IMR-90 (cell line): ENCODE measurements at regions not wholly inside any gene's neighbourhood (a gene's known extent, or its start where the extent isn't known, plus 50 kb on each side); places are given as distances from the start of the nearest gene placed in this dataset.

Experiments
- ATAC-seq: fragments of 200-7000 bp; cut with Tn5 transposase; 2 replicates; pipeline ENCODE4 v1.9.1; 2020; ENCODE audit warnings: low read depth, mild to moderate bottlenecking, moderate library complexity
- BruUV-seq: library from RNA; stranded (reverse); fragments of 400-500 nt; replicated peaks from 2 replicates; lab custom pipeline; 2021; lab: Mats Ljungman, UMichigan
- CTCF ChIA-PET: fragments of 300-600 bp; formaldehyde crosslinking; extraction: SDS; loops from one replicate; lab custom pipeline; 2021; ENCODE audit warnings: antibody characterized with exemption; lab: Yijun Ruan, JAX
- POLR2A ChIA-PET: fragments of 300-600 bp; sonication (Branson Sonifier 250); formaldehyde crosslinking; loops from one replicate; lab custom pipeline; 2022; ENCODE audit warnings: antibody characterized with exemption; ENCODE audit not compliant: unreplicated experiment; lab: Charles Lee
- DNase-seq: peaks from one replicate; pipeline ENCODE4 v3.0.0; 2013
- H2AFZ ChIP-seq: replicated peaks from 2 replicates; pipeline ENCODE3; 2013; ENCODE audit warnings: low read length, mild to moderate bottlenecking; ENCODE audit not compliant: poor library complexity
- H2AK5ac ChIP-seq: 2 replicates; pipeline ENCODE4 v1.6.1; 2013; ENCODE audit warnings: low read depth, low read length, inconsistent platforms
- H2AK9ac ChIP-seq: replicated peaks from 2 replicates; pipeline ENCODE3; 2013; ENCODE audit warnings: mild to moderate bottlenecking, low read depth, low read length, moderate library complexity; ENCODE audit not compliant: poor library complexity
- H2BK120ac ChIP-seq: 2 replicates; pipeline ENCODE4 v1.6.1; 2013; ENCODE audit warnings: low read depth, low read length, inconsistent platforms
- H2BK15ac ChIP-seq: 3 replicates; pipeline ENCODE4 v1.6.1; 2013; ENCODE audit warnings: low read depth, low read length, inconsistent platforms
- H2BK20ac ChIP-seq: 2 replicates; pipeline ENCODE4 v1.6.1; 2013; ENCODE audit warnings: low read depth, mild to moderate bottlenecking, inconsistent platforms, low read length, moderate library complexity
- H2BK5ac ChIP-seq: 2 replicates; pipeline ENCODE4 v1.6.1; 2013; ENCODE audit warnings: mild to moderate bottlenecking, low read depth, low read length, inconsistent platforms; ENCODE audit not compliant: poor library complexity, severe bottlenecking
- H3K14ac ChIP-seq: replicated peaks from 2 replicates; pipeline ENCODE4 v1.6.1; 2013; ENCODE audit warnings: low read depth, low read length, inconsistent platforms
- H3K18ac ChIP-seq: 2 replicates; pipeline ENCODE4 v1.6.1; 2013; ENCODE audit warnings: low read depth, low read length, control low read depth
- H3K23ac ChIP-seq: 2 replicates; pipeline ENCODE4 v1.6.1; 2013; ENCODE audit warnings: low read depth, low read length, inconsistent platforms
- H3K27ac ChIP-seq: 2 replicates; pipeline ENCODE4 v1.5.1; 2013; ENCODE audit warnings: mild to moderate bottlenecking, control low read depth, low read length; ENCODE audit not compliant: insufficient read depth
- H3K27me3 ChIP-seq: 2 replicates; pipeline ENCODE4 v1.6.1; 2013; ENCODE audit warnings: low read length; ENCODE audit not compliant: control insufficient read depth, insufficient read depth
- H3K36me3 ChIP-seq: 2 replicates; pipeline ENCODE4 v1.6.1; 2013; ENCODE audit warnings: low read length, mixed read lengths; ENCODE audit not compliant: control insufficient read depth, insufficient read depth
- H3K4ac ChIP-seq: 2 replicates; pipeline ENCODE4 v1.6.1; 2013; ENCODE audit warnings: low read depth, low read length, inconsistent platforms
- H3K4me1 ChIP-seq: 2 replicates; pipeline ENCODE4 v1.6.1; 2013; ENCODE audit warnings: low read length, mixed read lengths; ENCODE audit not compliant: control insufficient read depth, insufficient read depth
- H3K4me2 ChIP-seq: 2 replicates; pipeline ENCODE4 v1.6.1; 2013; ENCODE audit warnings: low read depth, mild to moderate bottlenecking, control low read depth, low read length, moderate library complexity
- H3K4me3 ChIP-seq: 2 replicates; pipeline ENCODE4 v1.5.1; 2013; ENCODE audit warnings: low read depth, mild to moderate bottlenecking, control low read depth, low read length, moderate library complexity; ENCODE audit not compliant: insufficient read depth
- H3K56ac ChIP-seq: 2 replicates; pipeline ENCODE4 v1.6.1; 2013; ENCODE audit warnings: low read length, inconsistent platforms; ENCODE audit not compliant: insufficient read depth; ENCODE audit errors: extremely low read depth
- H3K79me1 ChIP-seq, 2 experiments: 2 replicates each; pipeline ENCODE4 v1.6.1; 2013; ENCODE audit warnings: low read length in 2 of 2, inconsistent platforms in 1 of 2, low read depth in 1 of 2
- H3K9ac ChIP-seq: 2 replicates; pipeline ENCODE4 v1.6.1; 2013; ENCODE audit warnings: low read depth, low read length, control low read depth
- H3K9me1 ChIP-seq: 2 replicates; pipeline ENCODE4 v1.6.1; 2013; ENCODE audit warnings: low read length, inconsistent platforms; ENCODE audit not compliant: insufficient read depth
- H3K9me3 ChIP-seq: 2 replicates; pipeline ENCODE4 v1.6.1; 2013; ENCODE audit warnings: low read length; ENCODE audit not compliant: control insufficient read depth, insufficient read depth
- H4K20me1 ChIP-seq: 2 replicates; pipeline ENCODE4 v1.6.1; 2013; ENCODE audit warnings: low read length, inconsistent platforms; ENCODE audit not compliant: insufficient read depth
- H4K5ac ChIP-seq: 2 replicates; pipeline ENCODE4 v1.6.1; 2013; ENCODE audit warnings: mild to moderate bottlenecking, low read depth, low read length, control low read depth
- H4K8ac ChIP-seq, 2 experiments: 2 replicates each; pipeline ENCODE4 v1.6.1; 2013; ENCODE audit warnings: low read depth in 2 of 2, low read length in 2 of 2, control low read depth in 1 of 2, inconsistent platforms in 1 of 2
- H4K91ac ChIP-seq: 2 replicates; pipeline ENCODE4 v1.6.1; 2013; ENCODE audit warnings: low read depth, low read length, inconsistent platforms; ENCODE audit not compliant: insufficient read depth
- BHLHE40 ChIP-seq: fragments of 150-350 bp; IDR thresholded peaks from 2 replicates; pipeline ENCODE4 v1.6.1; 2016; ENCODE audit warnings: mild to moderate bottlenecking, low read depth, low read length
- MAFK ChIP-seq: IDR thresholded peaks from 2 replicates; pipeline ENCODE4 v1.6.1; 2012; ENCODE audit warnings: low read depth, low read length, improper control_type of control experiment
- RCOR1 ChIP-seq: IDR thresholded peaks from 2 replicates; pipeline ENCODE4 v1.6.1; 2012; ENCODE audit warnings: mild to moderate bottlenecking, low read length, improper control_type of control experiment; ENCODE audit not compliant: insufficient replicate concordance
- RFX5 ChIP-seq: IDR thresholded peaks from 2 replicates; pipeline ENCODE4 v1.8.0; 2012; ENCODE audit warnings: low read depth, mild to moderate bottlenecking, low read length, moderate library complexity
- SMC3 ChIP-seq: fragments of 150-350 bp; IDR thresholded peaks from 2 replicates; pipeline ENCODE4 v1.6.1; 2016; ENCODE audit warnings: low read depth, mild to moderate bottlenecking, antibody characterized with exemption, low read length, moderate library complexity
- WGBS, 2 experiments: methylation state at CpG; one replicate each; pipeline versions ENCODE4 v1.1.5 to v1.1.7; 2013; ENCODE audit warnings: missing lambda C conversion rate in 2 of 2; ENCODE audit not compliant: insufficient read length in 1 of 2; ENCODE audit errors: extremely low coverage in 2 of 2; 5-methylcytosine and 5-hydroxymethylcytosine counted together
- dilution Hi-C: fragments of 300-500 bp; cut with HindIII; formaldehyde crosslinking; loops from one replicate; pipeline ENCODE4 v1.14.3; 2018; ENCODE audit warnings: low sequenced_read_pairs; ENCODE audit not compliant: unreplicated experiment
- in situ Hi-C: fragments of 300-500 bp; cut with MboI; formaldehyde crosslinking; loops from 3 replicates; pipeline ENCODE4 v1.14.3; 2019; ENCODE audit warnings: low sequenced_read_pairs, inconsistent platforms, mixed read lengths
- intact Hi-C: fragments of 100-400 bp; cut with micrococcal nuclease; formaldehyde crosslinking; loops from 2 replicates; pipeline ENCODE4 v1.10.0; 2022
- TF ChIP-seq, protein P1 (sequence below): fragments of 150-350 bp; IDR thresholded peaks from 2 replicates; pipeline ENCODE4 v1.6.1; 2017; ENCODE audit warnings: mild to moderate bottlenecking, antibody characterized with exemption, low read length, low read depth

DNA sequence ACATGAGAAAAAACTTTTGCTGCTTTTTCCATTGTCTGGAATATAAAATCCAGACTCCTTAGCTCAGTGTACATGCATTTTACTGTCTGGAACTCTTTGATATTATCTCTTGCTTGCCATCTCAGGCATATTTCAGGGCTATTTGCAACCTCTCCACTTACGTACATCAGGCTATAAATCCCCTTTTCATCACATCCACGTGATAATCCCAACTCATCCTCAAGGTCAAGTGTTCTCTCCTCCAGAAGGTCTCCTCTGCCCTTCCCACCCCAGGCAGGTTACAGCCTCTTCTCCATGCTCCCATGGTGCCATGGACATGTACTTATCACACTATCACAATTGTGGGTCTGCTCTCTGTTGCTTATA, 202.5 kb upstream of the RBMS1 start:
- ChIA-PET POLR2A (no interaction called here), CTCF (no interaction called here)
- no peak overlapping the region for H3K4me3 ChIP-seq
- no peaks in the 10 kb centered on the region for H3K27me3 ChIP-seq
- H2BK120ac ChIP-seq, result peak overlapping the region; percentile 85
- WGBS, 2 experiments, result 100% methylated on average over 1 of the region's 2 CpGs; no CpG with 5 or more reads in 1 of the 2 experiments
- no peaks in the 10 kb centered on the region for H3K9me3 ChIP-seq
- peak overlapping the region; percentile 35 for H2AK9ac ChIP-seq
- in situ Hi-C loops, result no loop called here
- intact Hi-C loops, result no loop called here
- peak overlapping the region; percentile 53 for H4K91ac ChIP-seq
- H2BK15ac ChIP-seq, result peak overlapping the region; percentile 16
- H2BK5ac ChIP-seq, result peak overlapping the region; percentile 43
- ATAC-seq (no peak), DNase-seq (no peak)
- dilution Hi-C loops, result no loop called here
- no peaks in the 10 kb centered on the region for H3K79me1 ChIP-seq
- peak overlapping the region; percentile 89 for H2BK20ac ChIP-seq
- H2AK5ac ChIP-seq, result peak overlapping the region; percentile 95
- no peak for TF ChIP-seq MAFK
- no peak for TF ChIP-seq SMC3
- TF ChIP-seq, protein P1, sequence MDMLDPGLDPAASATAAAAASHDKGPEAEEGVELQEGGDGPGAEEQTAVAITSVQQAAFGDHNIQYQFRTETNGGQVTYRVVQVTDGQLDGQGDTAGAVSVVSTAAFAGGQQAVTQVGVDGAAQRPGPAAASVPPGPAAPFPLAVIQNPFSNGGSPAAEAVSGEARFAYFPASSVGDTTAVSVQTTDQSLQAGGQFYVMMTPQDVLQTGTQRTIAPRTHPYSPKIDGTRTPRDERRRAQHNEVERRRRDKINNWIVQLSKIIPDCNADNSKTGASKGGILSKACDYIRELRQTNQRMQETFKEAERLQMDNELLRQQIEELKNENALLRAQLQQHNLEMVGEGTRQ, result no peak
- TF ChIP-seq RFX5, result no peak
- TF ChIP-seq BHLHE40, result no peak
- no peak for TF ChIP-seq RCOR1
- BruUV-seq, result no TSS peak
- no peak overlapping the region for H3K56ac ChIP-seq
- H3K9me1 ChIP-seq, result peaks cover 10% of the 10 kb centered on the region; the same call in 1 of the 2 replicates
- peak overlapping the region; percentile 25 for H4K5ac ChIP-seq
- H3K27ac ChIP-seq, result peak overlapping the region; percentile 54; the same call in 1 of the 2 replicates
- peaks cover 9% of the 10 kb centered on the region for H3K4me1 ChIP-seq
- H3K18ac ChIP-seq, result peak overlapping the region; percentile 92
- H3K4ac ChIP-seq, result peak overlapping the region; percentile 86
- H3K4me2 ChIP-seq, result peak overlapping the region; percentile 61
- H3K23ac ChIP-seq, result peak overlapping the region; percentile 22; the same call in 1 of the 2 replicates
- peak overlapping the region in 1 of 2 experiments; percentile 84; a peak in 2 of 4 replicates for H4K8ac ChIP-seq
- H3K36me3 ChIP-seq, result no peaks in the 10 kb centered on the region
- H3K14ac ChIP-seq, result peak overlapping the region; percentile 70
- H4K20me1 ChIP-seq, result no peaks in the 10 kb centered on the region
- H3K9ac ChIP-seq, result no peak overlapping the region
- peak overlapping the region; percentile 11 for H2AFZ ChIP-seq
